Astrocyte (in vitro differentiated cells and primary cell): ENCODE measurements at regions not wholly inside any gene's neighbourhood (a gene's known extent, or its start where the extent isn't known, plus 50 kb on each side); places are given as distances from the start of the nearest gene placed in this dataset.

Source experiments
- DNase-seq: peaks from one replicate; pipeline ENCODE4 v3.0.0-alpha.2; 2010; ENCODE audit warnings: low read depth
- FAIRE-seq: peaks from 2 replicates; lab custom pipeline; 2011; peaks lifted over from hg19 to GRCh38; lab: Jason Lieb, UNC
- H2AFZ ChIP-seq: 2 replicates; pipeline ENCODE4 v1.6.0; 2012; ENCODE audit warnings: low read depth, low read length, inconsistent platforms
- H3K27ac ChIP-seq: 2 replicates; pipeline ENCODE4 v1.5.1; 2011; ENCODE audit warnings: low read depth, low read length, inconsistent platforms
- H3K27me3 ChIP-seq: 2 replicates; pipeline ENCODE4 v1.6.0; 2011; ENCODE audit warnings: low read length, inconsistent platforms; ENCODE audit not compliant: insufficient read depth
- H3K36me3 ChIP-seq: 2 replicates; pipeline ENCODE4 v1.5.1; 2011; ENCODE audit warnings: low read length, inconsistent platforms; ENCODE audit not compliant: insufficient read depth
- H3K4me1 ChIP-seq: 2 replicates; pipeline ENCODE4 v1.5.1; 2011; ENCODE audit warnings: low read length, inconsistent platforms; ENCODE audit not compliant: insufficient read depth
- H3K4me2 ChIP-seq: 2 replicates; pipeline ENCODE4 v1.6.0; 2012; ENCODE audit warnings: low read length, inconsistent platforms
- H3K4me3 ChIP-seq: 2 replicates; pipeline ENCODE4 v1.5.1; 2011; ENCODE audit warnings: low read depth, mild to moderate bottlenecking, low read length, inconsistent platforms; ENCODE audit not compliant: insufficient read depth
- H3K79me2 ChIP-seq: 2 replicates; pipeline ENCODE4 v1.6.0; 2012; ENCODE audit warnings: mild to moderate bottlenecking, low read length, inconsistent platforms; ENCODE audit not compliant: insufficient read depth
- H3K9ac ChIP-seq: 2 replicates; pipeline ENCODE4 v1.6.0; 2012; ENCODE audit warnings: mild to moderate bottlenecking, low read length, inconsistent platforms
- H3K9me3 ChIP-seq: 2 replicates; pipeline ENCODE4 v1.5.1; 2012; ENCODE audit warnings: low read depth, mild to moderate bottlenecking, low read length, inconsistent platforms; ENCODE audit not compliant: insufficient read depth
- H4K20me1 ChIP-seq: 2 replicates; pipeline ENCODE4 v1.6.0; 2012; ENCODE audit warnings: low read length, inconsistent platforms; ENCODE audit not compliant: insufficient read depth
- H3K27ac Mint-ChIP-seq: one replicate; pipeline ENCODE4 v1.8.0; 2021; ENCODE audit warnings: mild to moderate bottlenecking, mixed read lengths; ENCODE audit not compliant: unreplicated experiment
- H3K27me3 Mint-ChIP-seq: one replicate; pipeline ENCODE4 v1.8.0; 2021; ENCODE audit warnings: low read depth, mixed read lengths; ENCODE audit not compliant: unreplicated experiment
- H3K36me3 Mint-ChIP-seq: one replicate; pipeline ENCODE4 v1.8.0; 2021; ENCODE audit warnings: low read depth, mixed read lengths; ENCODE audit not compliant: unreplicated experiment
- H3K4me1 Mint-ChIP-seq: one replicate; pipeline ENCODE4 v1.8.0; 2021; ENCODE audit warnings: low read depth, mixed read lengths; ENCODE audit not compliant: unreplicated experiment
- H3K4me3 Mint-ChIP-seq: one replicate; pipeline ENCODE4 v1.8.0; 2021; ENCODE audit warnings: mild to moderate bottlenecking, moderate library complexity, mixed read lengths; ENCODE audit not compliant: unreplicated experiment
- H3K9me3 Mint-ChIP-seq: one replicate; pipeline ENCODE4 v1.8.0; 2021; ENCODE audit warnings: mild to moderate bottlenecking, mixed read lengths; ENCODE audit not compliant: unreplicated experiment
- CTCF ChIP-seq: IDR thresholded peaks from 2 replicates; pipeline ENCODE4 v1.5.1; 2011; ENCODE audit warnings: low read depth, mild to moderate bottlenecking, inconsistent platforms, low read length, moderate library complexity; ENCODE audit not compliant: insufficient read depth
- EZH2 ChIP-seq: IDR thresholded peaks from 2 replicates; pipeline ENCODE4 v1.6.1; 2012; ENCODE audit warnings: mild to moderate bottlenecking, low read length, inconsistent platforms; ENCODE audit not compliant: insufficient read depth

GRCh38 chr2:150402953-150403352 lies 84.5 kb downstream of the RND3 start:
- no peak overlapping the region for H3K27ac Mint-ChIP-seq
- no peaks in the 10 kb centered on the region for H3K4me1 ChIP-seq
- FAIRE-seq (no peak), DNase-seq (no peak)
- no peaks in the 10 kb centered on the region for H3K9me3 ChIP-seq
- no peaks in the 10 kb centered on the region for H3K27me3 ChIP-seq
- no peaks in the 10 kb centered on the region for H3K79me2 ChIP-seq
- no peak overlapping the region for H3K4me3 Mint-ChIP-seq
- H3K36me3 ChIP-seq = no peaks in the 10 kb centered on the region
- H3K9ac ChIP-seq = no peak overlapping the region
- no peaks in the 10 kb centered on the region for H3K36me3 Mint-ChIP-seq
- no peak overlapping the region for H3K4me2 ChIP-seq
- no peak overlapping the region for H3K4me3 ChIP-seq
- no peak for TF ChIP-seq EZH2
- no peak for TF ChIP-seq CTCF
- no peaks in the 10 kb centered on the region for H4K20me1 ChIP-seq
- peaks cover 5% of the 10 kb centered on the region for H3K4me1 Mint-ChIP-seq
- H3K9me3 Mint-ChIP-seq = no peaks in the 10 kb centered on the region
- no peak overlapping the region for H2AFZ ChIP-seq
- H3K27ac ChIP-seq = no peak overlapping the region
- no peaks in the 10 kb centered on the region for H3K27me3 Mint-ChIP-seq

- H3K4me3 ChIP-seq = no peak overlapping the region
- DNase-seq (no peak), FAIRE-seq (no peak)
- H3K9ac ChIP-seq = no peak overlapping the region
- TF ChIP-seq EZH2 (no peak), CTCF (no peak)
- no peaks in the 10 kb centered on the region for H3K27me3 ChIP-seq
- H3K9me3 Mint-ChIP-seq = no peaks in the 10 kb centered on the region
- no peaks in the 10 kb centered on the region for H3K79me2 ChIP-seq
- no peak overlapping the region for H3K27ac ChIP-seq
- H4K20me1 ChIP-seq = no peaks in the 10 kb centered on the region
- no peaks in the 10 kb centered on the region for H3K36me3 ChIP-seq
- H3K27ac Mint-ChIP-seq = no peak overlapping the region
- H3K4me2 ChIP-seq = no peak overlapping the region
- H3K27me3 Mint-ChIP-seq = no peaks in the 10 kb centered on the region
- H2AFZ ChIP-seq = no peak overlapping the region
- no peak overlapping the region for H3K4me3 Mint-ChIP-seq
- peaks cover 3% of the 10 kb centered on the region for H3K4me1 Mint-ChIP-seq
- no peaks in the 10 kb centered on the region for H3K4me1 ChIP-seq
- H3K36me3 Mint-ChIP-seq = no peaks in the 10 kb centered on the region
- no peaks in the 10 kb centered on the region for H3K9me3 ChIP-seq
Measured at GRCh38 chr2:150400849-150401248, 86.6 kb downstream of the RND3 start.

GRCh38 chr2:150392614-150393013 lies 94.9 kb downstream of the RND3 start:
- no peaks in the 10 kb centered on the region for H3K79me2 ChIP-seq
- no peak for FAIRE-seq
- no peak overlapping the region for H3K4me2 ChIP-seq
- no peaks in the 10 kb centered on the region for H3K9me3 ChIP-seq
- H3K9me3 Mint-ChIP-seq = peaks cover 6% of the 10 kb centered on the region
- no peak overlapping the region for H2AFZ ChIP-seq
- no peaks in the 10 kb centered on the region for H3K27me3 Mint-ChIP-seq
- no peak overlapping the region for H3K4me3 Mint-ChIP-seq
- no peak overlapping the region for H3K27ac ChIP-seq
- no peaks in the 10 kb centered on the region for H4K20me1 ChIP-seq
- peaks cover 5% of the 10 kb centered on the region for H3K4me1 Mint-ChIP-seq
- no peak for TF ChIP-seq EZH2
- TF ChIP-seq CTCF = no peak
- H3K36me3 ChIP-seq = no peaks in the 10 kb centered on the region
- no peaks in the 10 kb centered on the region for H3K36me3 Mint-ChIP-seq
- H3K4me3 ChIP-seq = no peak overlapping the region
- H3K4me1 ChIP-seq = no peaks in the 10 kb centered on the region
- DNase-seq = no peak
- no peak overlapping the region for H3K27ac Mint-ChIP-seq
- no peak overlapping the region for H3K9ac ChIP-seq
- H3K27me3 ChIP-seq = no peaks in the 10 kb centered on the region
